Smooth muscle cell (in vitro differentiated cells): ENCODE measurements at regions not wholly inside any gene's neighbourhood (a gene's known extent, or its start where the extent isn't known, plus 50 kb on each side); places are given as distances from the start of the nearest gene placed in this dataset.

Experiments
- DNase-seq: peaks from one replicate; lab custom pipeline; 2025; ENCODE audit not compliant: unreplicated experiment; lab: John Stamatoyannopoulos, UW
- H2AFZ ChIP-seq: fragments of 200-600 bp; sonication (generic); 2 replicates; pipeline ENCODE4 v1.6.0; 2016; ENCODE audit warnings: antibody characterized with exemption, low read depth, mild to moderate bottlenecking
- H3F3A ChIP-seq: fragments of 200-600 bp; sonication (generic); 2 replicates; pipeline ENCODE4 v1.6.0; 2017; ENCODE audit warnings: antibody characterized with exemption, low read depth
- H3K27ac ChIP-seq: fragments of 200-600 bp; sonication (generic); 2 replicates; pipeline ENCODE4 v1.5.1; 2016; ENCODE audit warnings: low read depth, mild to moderate bottlenecking
- H3K27me3 ChIP-seq: fragments of 200-600 bp; sonication (generic); 2 replicates; pipeline ENCODE4 v1.6.1; 2016; ENCODE audit warnings: low read depth, mild to moderate bottlenecking
- H3K36me3 ChIP-seq: fragments of 200-600 bp; sonication (generic); 2 replicates; pipeline ENCODE4 v1.5.1; 2016; ENCODE audit warnings: low read depth
- H3K4me1 ChIP-seq: fragments of 200-600 bp; sonication (generic); 2 replicates; pipeline ENCODE4 v1.5.1; 2016; ENCODE audit warnings: low read depth
- H3K4me2 ChIP-seq: fragments of 200-600 bp; sonication (generic); 2 replicates; pipeline ENCODE4 v1.6.0; 2016; ENCODE audit warnings: mild to moderate bottlenecking
- H3K4me3 ChIP-seq: fragments of 200-600 bp; sonication (generic); 2 replicates; pipeline ENCODE4 v1.5.1; 2016; ENCODE audit warnings: mild to moderate bottlenecking
- H3K79me2 ChIP-seq: fragments of 200-600 bp; sonication (generic); 2 replicates; pipeline ENCODE4 v1.6.0; 2016; ENCODE audit warnings: low read depth, mild to moderate bottlenecking
- H3K9ac ChIP-seq: fragments of 200-600 bp; sonication (generic); 2 replicates; pipeline ENCODE4 v1.6.0; 2016; ENCODE audit warnings: low read depth
- H3K9me3 ChIP-seq: fragments of 200-600 bp; sonication (generic); replicated peaks from 2 replicates; pipeline ENCODE4 v1.5.1; 2016; ENCODE audit warnings: low read depth
- H4K20me1 ChIP-seq: fragments of 200-600 bp; sonication (generic); 2 replicates; pipeline ENCODE4 v1.6.0; 2016; ENCODE audit warnings: low read depth
- WGBS: methylation state at CpG from one replicate; pipeline ENCODE4 v1.1.7; 2016; ENCODE audit warnings: low lambda C conversion rate; 5-methylcytosine and 5-hydroxymethylcytosine counted together
- TF ChIP-seq, protein P1 (sequence below): fragments of 200-600 bp; sonication (generic); IDR thresholded peaks from 2 replicates; pipeline ENCODE4 v1.5.1; 2017; ENCODE audit warnings: borderline replicate concordance, mild to moderate bottlenecking, antibody characterized with exemption; ENCODE audit not compliant: insufficient read depth, poor library complexity, severe bottlenecking

DNA sequence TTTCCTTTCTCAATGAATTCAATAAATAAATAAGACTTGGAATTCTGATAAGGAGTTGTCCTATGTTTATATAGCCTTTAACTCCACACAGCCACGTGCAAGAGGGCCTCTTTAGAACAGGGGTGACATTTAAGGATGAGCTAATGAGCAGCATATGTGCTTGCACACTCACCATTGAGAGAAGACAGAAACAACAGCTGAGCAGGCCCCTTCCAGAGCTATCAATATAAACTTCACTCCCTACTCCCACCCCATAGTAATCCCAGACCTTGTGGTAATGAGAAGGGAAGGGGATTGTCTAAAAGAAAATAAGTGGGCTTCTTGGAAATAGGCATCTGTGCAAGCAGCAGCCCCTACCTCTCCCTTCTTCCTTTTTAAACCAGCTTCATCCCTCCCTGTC is 176.0 kb downstream of the SEC16B start:
- Histone ChIP-seq H3K36me3 (no peaks in the 10 kb centered on the region), H3K9ac (no peak overlapping the region), H3K27me3 (peaks cover 3% of the 10 kb centered on the region), H4K20me1 (no peaks in the 10 kb centered on the region), H3K4me1 (peaks cover 10% of the 10 kb centered on the region), H3F3A (no peaks in the 10 kb centered on the region), H3K4me2 (no peak overlapping the region), H3K9me3 (no peaks in the 10 kb centered on the region), H2AFZ (no peak overlapping the region), H3K27ac (no peak overlapping the region), H3K4me3 (no peak overlapping the region), H3K79me2 (no peaks in the 10 kb centered on the region)
- no peak for DNase-seq
- TF ChIP-seq, protein P1, sequence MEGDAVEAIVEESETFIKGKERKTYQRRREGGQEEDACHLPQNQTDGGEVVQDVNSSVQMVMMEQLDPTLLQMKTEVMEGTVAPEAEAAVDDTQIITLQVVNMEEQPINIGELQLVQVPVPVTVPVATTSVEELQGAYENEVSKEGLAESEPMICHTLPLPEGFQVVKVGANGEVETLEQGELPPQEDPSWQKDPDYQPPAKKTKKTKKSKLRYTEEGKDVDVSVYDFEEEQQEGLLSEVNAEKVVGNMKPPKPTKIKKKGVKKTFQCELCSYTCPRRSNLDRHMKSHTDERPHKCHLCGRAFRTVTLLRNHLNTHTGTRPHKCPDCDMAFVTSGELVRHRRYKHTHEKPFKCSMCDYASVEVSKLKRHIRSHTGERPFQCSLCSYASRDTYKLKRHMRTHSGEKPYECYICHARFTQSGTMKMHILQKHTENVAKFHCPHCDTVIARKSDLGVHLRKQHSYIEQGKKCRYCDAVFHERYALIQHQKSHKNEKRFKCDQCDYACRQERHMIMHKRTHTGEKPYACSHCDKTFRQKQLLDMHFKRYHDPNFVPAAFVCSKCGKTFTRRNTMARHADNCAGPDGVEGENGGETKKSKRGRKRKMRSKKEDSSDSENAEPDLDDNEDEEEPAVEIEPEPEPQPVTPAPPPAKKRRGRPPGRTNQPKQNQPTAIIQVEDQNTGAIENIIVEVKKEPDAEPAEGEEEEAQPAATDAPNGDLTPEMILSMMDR, result no peak
- WGBS, result 20% methylated on average over 1 of the region's 1 CpG

DNA sequence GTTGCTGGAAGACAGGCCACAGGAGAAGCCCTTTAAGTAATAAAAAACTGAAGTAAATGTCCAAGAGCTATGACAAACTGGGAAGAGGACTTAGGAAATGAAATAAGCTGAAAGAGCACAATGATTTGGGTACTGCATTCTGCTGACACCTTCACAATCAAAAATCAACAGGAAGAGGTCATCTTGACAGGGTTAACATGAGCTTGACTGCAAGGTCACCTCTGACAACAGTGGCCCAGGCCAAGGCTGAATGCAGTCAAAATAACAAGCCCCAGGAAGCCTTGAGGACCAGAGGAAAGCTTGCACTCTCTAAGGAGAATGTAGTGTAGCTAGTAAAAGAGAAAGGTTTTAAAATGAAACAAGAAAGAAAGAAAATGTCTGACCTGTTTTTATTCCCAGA is 179.3 kb downstream of the SEC16B start:
- Histone ChIP-seq H3K4me3 (no peak overlapping the region), H3K36me3 (no peaks in the 10 kb centered on the region), H3K9ac (no peak overlapping the region), H4K20me1 (no peaks in the 10 kb centered on the region), H3K4me2 (no peak overlapping the region), H2AFZ (no peak overlapping the region), H3K27ac (no peak overlapping the region), H3K27me3 (peaks cover 4% of the 10 kb centered on the region), H3F3A (no peaks in the 10 kb centered on the region), H3K4me1 (peaks cover 7% of the 10 kb centered on the region), H3K79me2 (no peaks in the 10 kb centered on the region), H3K9me3 (no peaks in the 10 kb centered on the region)
- TF ChIP-seq, protein P1, result no peak
- no peak for DNase-seq

DNA sequence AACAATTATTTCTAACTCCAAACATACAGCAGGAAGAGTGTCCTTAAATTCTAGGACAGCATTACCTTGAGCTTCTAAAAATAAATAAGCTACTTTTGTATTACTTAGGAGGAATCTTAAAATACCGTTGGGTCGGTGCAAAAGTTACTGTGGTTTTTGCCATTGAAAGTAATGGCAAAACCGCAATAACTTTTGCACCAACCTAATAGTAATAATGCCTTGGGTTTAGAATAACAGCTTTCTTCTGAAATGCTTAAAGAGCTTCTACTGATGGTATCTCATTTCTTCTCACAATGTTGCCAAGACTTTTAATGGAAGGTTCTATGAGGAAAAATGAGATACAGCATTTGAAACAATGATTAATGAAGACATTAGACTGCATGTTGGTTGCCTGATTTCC is 179.9 kb downstream of the SEC16B start:
- H3K4me2 ChIP-seq, result no peak overlapping the region
- H2AFZ ChIP-seq, result no peak overlapping the region
- H3K27ac ChIP-seq, result no peak overlapping the region
- no peak overlapping the region for H3K4me3 ChIP-seq
- no peak for DNase-seq
- no peaks in the 10 kb centered on the region for H3K36me3 ChIP-seq
- TF ChIP-seq, protein P1, result no peak
- H3F3A ChIP-seq, result no peaks in the 10 kb centered on the region
- peaks cover 7% of the 10 kb centered on the region for H3K4me1 ChIP-seq
- H3K27me3 ChIP-seq, result peaks cover 8% of the 10 kb centered on the region
- H3K9ac ChIP-seq, result no peak overlapping the region
- WGBS, result 94% methylated on average over 3 of the region's 3 CpGs
- H3K9me3 ChIP-seq, result no peaks in the 10 kb centered on the region
- no peaks in the 10 kb centered on the region for H3K79me2 ChIP-seq
- H4K20me1 ChIP-seq, result no peaks in the 10 kb centered on the region

DNA sequence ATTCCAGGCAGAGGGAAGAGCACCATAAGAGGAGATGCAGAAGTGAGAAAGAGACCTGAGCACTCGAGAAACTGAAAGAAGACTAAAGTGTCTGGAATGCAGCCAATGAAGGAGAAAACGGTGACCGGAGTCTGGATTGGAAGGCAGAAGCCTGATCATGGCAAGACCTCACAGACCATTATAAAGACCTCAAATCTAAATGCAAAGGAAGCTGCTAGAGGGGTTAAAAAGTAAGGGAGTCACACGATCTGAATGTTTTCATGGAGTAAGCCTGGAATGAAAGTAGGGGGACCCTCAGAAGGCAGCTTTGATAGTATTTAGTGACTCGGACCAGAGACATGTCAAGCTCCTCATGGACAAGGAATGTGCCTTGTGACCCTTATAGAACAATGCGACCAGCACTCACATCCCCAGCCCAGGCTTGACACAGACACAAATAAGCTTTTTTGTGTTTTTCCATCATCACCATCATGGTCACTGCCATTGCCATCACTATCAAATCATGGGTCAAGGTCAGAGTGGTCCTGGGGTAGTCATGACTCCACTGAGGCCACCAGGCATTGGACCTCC is 183.6 kb downstream of the SEC16B start:
- Histone ChIP-seq H3K27ac (no peak overlapping the region), H3K4me2 (no peak overlapping the region), H3K9me3 (no peaks in the 10 kb centered on the region), H3K4me1 (no peaks in the 10 kb centered on the region), H3F3A (no peaks in the 10 kb centered on the region), H3K9ac (no peak overlapping the region), H4K20me1 (no peaks in the 10 kb centered on the region), H3K27me3 (peaks cover 13% of the 10 kb centered on the region), H2AFZ (no peak overlapping the region), H3K36me3 (no peaks in the 10 kb centered on the region), H3K79me2 (no peaks in the 10 kb centered on the region), H3K4me3 (no peak overlapping the region)
- DNase-seq, result no peak
- 60% methylated on average over 6 of the region's 6 CpGs for WGBS
- TF ChIP-seq, protein P1, result no peak
